EL (cell line): ENCODE measurements at regions not wholly inside any gene's neighbourhood (a gene's known extent, or its start where the extent isn't known, plus 50 kb on each side); places are given as distances from the start of the nearest gene placed in this dataset.

Experiments used
- DNase-seq: peaks from one replicate; pipeline ENCODE4 v3.0.0-alpha.2; 2016

- no peak for DNase-seq
These were observed 50.2 kb upstream of the SDK2 start for GRCh38 chr17:73694491-73694890.

GRCh38 chr17:73695035-73695738 lies 50.9 kb upstream of the SDK2 start:
- no peak for DNase-seq

GRCh38 chr17:73696251-73696650 lies 52.0 kb upstream of the SDK2 start:
- DNase-seq: no peak

- DNase-seq: no peak
These were observed 53.6 kb upstream of the SDK2 start for GRCh38 chr17:73697872-73698271.

- DNase-seq: no peak
These were observed 54.7 kb upstream of the SDK2 start for GRCh38 chr17:73698966-73699365.

- no peak for DNase-seq
These were observed 57.5 kb upstream of the SDK2 start for GRCh38 chr17:73701701-73702100.

- no peak for DNase-seq
These were observed 58.9 kb upstream of the SDK2 start for GRCh38 chr17:73703192-73703591.

GRCh38 chr17:73703917-73704316 lies 59.7 kb upstream of the SDK2 start:
- no peak for DNase-seq

GRCh38 chr17:73705594-73705993 lies 61.3 kb upstream of the SDK2 start:
- DNase-seq: no peak

GRCh38 chr17:73706428-73706827 lies 62.2 kb upstream of the SDK2 start:
- DNase-seq: no peak

GRCh38 chr17:73706858-73707257 lies 62.6 kb upstream of the SDK2 start:
- no peak for DNase-seq

- DNase-seq: no peak
These were observed 63.1 kb upstream of the SDK2 start for GRCh38 chr17:73707358-73707757.

GRCh38 chr17:73710095-73710592 lies 65.9 kb upstream of the SDK2 start:
- DNase-seq: no peak

GRCh38 chr17:73711184-73711583 lies 66.9 kb upstream of the SDK2 start:
- no peak for DNase-seq

GRCh38 chr17:73711916-73712315 lies 67.7 kb upstream of the SDK2 start:
- no peak for DNase-seq

- no peak for DNase-seq
These were observed 68.9 kb upstream of the SDK2 start for GRCh38 chr17:73713136-73713535.

- DNase-seq: no peak
These were observed 71.5 kb upstream of the SDK2 start for GRCh38 chr17:73715769-73716168.

GRCh38 chr17:73717690-73718089 lies 73.4 kb upstream of the SDK2 start:
- DNase-seq: no peak

GRCh38 chr17:73718362-73718761 lies 74.1 kb upstream of the SDK2 start:
- DNase-seq: no peak

- no peak for DNase-seq
These were observed 74.7 kb upstream of the SDK2 start for GRCh38 chr17:73718912-73719311.

- no peak for DNase-seq
These were observed 75.4 kb upstream of the SDK2 start for GRCh38 chr17:73719588-73720071.

GRCh38 chr17:73720187-73720834 lies 76.1 kb upstream of the SDK2 start:
- no peak for DNase-seq

GRCh38 chr17:73722165-73722564 lies 77.9 kb upstream of the SDK2 start:
- DNase-seq: no peak

GRCh38 chr17:73723317-73723716 lies 79.1 kb upstream of the SDK2 start:
- no peak for DNase-seq

- no peak for DNase-seq
These were observed 80.1 kb upstream of the SDK2 start for GRCh38 chr17:73724341-73724740.
